OCI-LY3 (cell line): ENCODE measurements at regions not wholly inside any gene's neighbourhood (a gene's known extent, or its start where the extent isn't known, plus 50 kb on each side); places are given as distances from the start of the nearest gene placed in this dataset.

Experiments used
- CTCF ChIP-seq: fragments of 200-600, 300-600 bp; sonication (generic); IDR thresholded peaks from 2 replicates; pipeline ENCODE4 v1.5.1; 2014; ENCODE audit warnings: antibody characterized with exemption, low read length, low read depth
- EZH2phosphoT487 ChIP-seq: fragments of 200-600 bp; shearing (Covaris generic); IDR thresholded peaks from 2 replicates; pipeline ENCODE4 v1.6.1; 2018; ENCODE audit warnings: antibody characterized with exemption, mixed run types, low read depth

DNA sequence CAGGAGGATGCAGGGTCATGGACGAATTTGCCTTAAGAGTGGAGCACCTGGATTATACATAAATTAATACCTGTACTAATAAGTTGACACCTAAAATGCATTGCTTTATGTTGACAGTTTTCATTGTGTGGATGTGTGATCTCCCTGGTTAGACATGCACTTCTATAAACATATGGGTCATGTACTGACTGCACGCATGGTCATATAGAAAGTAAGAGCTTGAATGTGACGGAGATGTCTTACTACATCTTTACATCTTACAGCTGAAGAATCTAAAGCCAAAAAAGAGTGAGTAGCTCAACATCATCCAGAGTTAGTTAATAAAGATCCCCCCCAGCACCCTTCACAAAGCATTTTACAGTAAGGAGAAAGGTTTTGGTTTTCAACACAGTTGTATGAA, 408.4 kb upstream of the JARID2 start:
- TF ChIP-seq CTCF (no peak), EZH2phosphoT487 (no peak)
